AG10803 (cell line): ENCODE measurements at regions not wholly inside any gene's neighbourhood (a gene's known extent, or its start where the extent isn't known, plus 50 kb on each side); places are given as distances from the start of the nearest gene placed in this dataset.
A peak's percentile ranks its signal among the peaks of the same experiment; 100 is the strongest.

ENCODE experiments used
- DNase-seq: peaks from one replicate; pipeline ENCODE4 v3.0.0; 2010; ENCODE audit warnings: low read depth
- H3K4me3 ChIP-seq: 2 replicates; pipeline ENCODE4 v1.5.1; 2011; ENCODE audit warnings: mild to moderate bottlenecking, low read length, control low read depth
- CTCF ChIP-seq: conservative IDR thresholded peaks from 2 replicates; pipeline ENCODE4 v1.5.1; 2011; ENCODE audit warnings: mild to moderate bottlenecking, low read length, control low read depth, inconsistent platforms

GRCh38 chr10:123611243-123611642 lies 54.9 kb upstream of the GPR26 start:
- H3K4me3 ChIP-seq: no peak overlapping the region
- no peak for TF ChIP-seq CTCF
- no peak for DNase-seq

GRCh38 chr10:123611876-123612275 lies 54.3 kb upstream of the GPR26 start:
- no peak overlapping the region for H3K4me3 ChIP-seq
- TF ChIP-seq CTCF: no peak
- DNase-seq: no peak

- no peak for DNase-seq
- H3K4me3 ChIP-seq: no peak overlapping the region
- no peak for TF ChIP-seq CTCF
Observed at GRCh38 chr10:123613346-123613850, 52.8 kb upstream of the GPR26 start.

- peak; percentile 38 for DNase-seq
- no peak for TF ChIP-seq CTCF
- H3K4me3 ChIP-seq: no peak overlapping the region
Observed at GRCh38 chr10:123614888-123615287, 51.3 kb upstream of the GPR26 start.
